ENCODE measurements at regions not wholly inside any gene's neighbourhood (a gene's known extent, or its start where the extent isn't known, plus 50 kb on each side); places are given as distances from the start of the nearest gene placed in this dataset.
"Not testable (repeated sequence)": the region's sequence is repeated elsewhere in the genome, so short reads cannot be mapped to it uniquely, and the experiment has no call there.

- H3K4me3 Mint-ChIP-seq = no peak overlapping the region
- DNase-seq (no peak), ATAC-seq (no peak)
- POLR2A ChIA-PET = no interaction called here
- peaks cover 6% of the 10 kb centered on the region for H3K9me3 Mint-ChIP-seq (ENCODE audit: insufficient read depth)
- CTCF ChIA-PET = no interaction called here
- H3K36me3 Mint-ChIP-seq (ENCODE audit: low read depth) = no peaks in the 10 kb centered on the region
- H3K4me1 Mint-ChIP-seq (ENCODE audit: low read depth) = no peaks in the 10 kb centered on the region
- H3K27ac Mint-ChIP-seq = no peak overlapping the region
- H3K27me3 Mint-ChIP-seq (ENCODE audit: low read depth) = no peaks in the 10 kb centered on the region
These were observed 129.0 kb downstream of the INHBA start for GRCh38 chr7:41573862-41574261.

- Mint-ChIP-seq H3K4me1 (ENCODE audit: low read depth) (no peaks in the 10 kb centered on the region), H3K36me3 (ENCODE audit: low read depth) (no peaks in the 10 kb centered on the region), H3K4me3 (no peak overlapping the region), H3K9me3 (ENCODE audit: insufficient read depth) (peaks cover 6% of the 10 kb centered on the region), H3K27ac (no peak overlapping the region), H3K27me3 (ENCODE audit: low read depth) (no peaks in the 10 kb centered on the region)
- ATAC-seq = no peak
- POLR2A ChIA-PET = no interaction called here
- DNase-seq = no peak
- CTCF ChIA-PET = no interaction called here
These were observed 129.4 kb downstream of the INHBA start for GRCh38 chr7:41573443-41573842.

GRCh38 chr7:41573015-41573414 is 129.9 kb downstream of the INHBA start:
- ChIA-PET POLR2A (no interaction called here), CTCF (no interaction called here)
- Mint-ChIP-seq H3K27ac (no peak overlapping the region), H3K9me3 (ENCODE audit: insufficient read depth) (peaks cover 6% of the 10 kb centered on the region), H3K4me3 (no peak overlapping the region), H3K27me3 (ENCODE audit: low read depth) (no peaks in the 10 kb centered on the region), H3K4me1 (ENCODE audit: low read depth) (no peaks in the 10 kb centered on the region), H3K36me3 (ENCODE audit: low read depth) (no peaks in the 10 kb centered on the region)
- DNase-seq = no peak
- no peak for ATAC-seq

GRCh38 chr7:41571573-41571972 is 131.3 kb downstream of the INHBA start:
- DNase-seq (no peak), ATAC-seq (no peak)
- no peak overlapping the region for H3K27ac Mint-ChIP-seq
- H3K4me3 Mint-ChIP-seq = no peak overlapping the region
- H3K9me3 Mint-ChIP-seq (ENCODE audit: insufficient read depth) = peaks cover 5% of the 10 kb centered on the region
- H3K27me3 Mint-ChIP-seq (ENCODE audit: low read depth) = no peaks in the 10 kb centered on the region
- POLR2A ChIA-PET = no interaction called here
- CTCF ChIA-PET = no interaction called here
- H3K36me3 Mint-ChIP-seq (ENCODE audit: low read depth) = no peaks in the 10 kb centered on the region
- peaks cover 1% of the 10 kb centered on the region for H3K4me1 Mint-ChIP-seq (ENCODE audit: low read depth)

GRCh38 chr7:41570766-41571165 is 132.1 kb downstream of the INHBA start:
- DNase-seq (no peak), ATAC-seq (no peak)
- H3K36me3 Mint-ChIP-seq (ENCODE audit: low read depth) = no peaks in the 10 kb centered on the region
- H3K27me3 Mint-ChIP-seq (ENCODE audit: low read depth) = no peaks in the 10 kb centered on the region
- H3K4me3 Mint-ChIP-seq = no peak overlapping the region
- no peak overlapping the region for H3K27ac Mint-ChIP-seq
- no peaks in the 10 kb centered on the region for H3K9me3 Mint-ChIP-seq (ENCODE audit: insufficient read depth)
- POLR2A ChIA-PET = no interaction called here
- H3K4me1 Mint-ChIP-seq (ENCODE audit: low read depth) = peaks cover 1% of the 10 kb centered on the region
- CTCF ChIA-PET = no interaction called here

- peaks cover 1% of the 10 kb centered on the region for H3K4me1 Mint-ChIP-seq (ENCODE audit: low read depth)
- H3K27me3 Mint-ChIP-seq (ENCODE audit: low read depth) = no peaks in the 10 kb centered on the region
- CTCF ChIA-PET = no interaction called here
- no peak overlapping the region for H3K4me3 Mint-ChIP-seq
- H3K36me3 Mint-ChIP-seq (ENCODE audit: low read depth) = no peaks in the 10 kb centered on the region
- DNase-seq (no peak), ATAC-seq (no peak)
- H3K9me3 Mint-ChIP-seq (ENCODE audit: insufficient read depth) = no peaks in the 10 kb centered on the region
- POLR2A ChIA-PET = no interaction called here
- no peak overlapping the region for H3K27ac Mint-ChIP-seq
These were observed 134.8 kb downstream of the INHBA start for GRCh38 chr7:41568135-41568534.

- ChIA-PET CTCF (no interaction called here), POLR2A (no interaction called here)
- H3K27ac Mint-ChIP-seq = no peak overlapping the region
- H3K4me1 Mint-ChIP-seq (ENCODE audit: low read depth) = peaks cover 1% of the 10 kb centered on the region
- DNase-seq = no peak
- H3K27me3 Mint-ChIP-seq (ENCODE audit: low read depth) = no peaks in the 10 kb centered on the region
- no peak overlapping the region for H3K4me3 Mint-ChIP-seq
- no peak for ATAC-seq
- no peaks in the 10 kb centered on the region for H3K9me3 Mint-ChIP-seq (ENCODE audit: insufficient read depth)
- H3K36me3 Mint-ChIP-seq (ENCODE audit: low read depth) = no peaks in the 10 kb centered on the region
These were observed 135.2 kb downstream of the INHBA start for GRCh38 chr7:41567731-41568114.

GRCh38 chr7:41567031-41567730 is 135.7 kb downstream of the INHBA start:
- ChIA-PET POLR2A (no interaction called here), CTCF (no interaction called here)
- no peaks in the 10 kb centered on the region for H3K27me3 Mint-ChIP-seq (ENCODE audit: low read depth)
- ATAC-seq = no peak
- no peak for DNase-seq
- no peaks in the 10 kb centered on the region for H3K9me3 Mint-ChIP-seq (ENCODE audit: insufficient read depth)
- H3K36me3 Mint-ChIP-seq (ENCODE audit: low read depth) = no peaks in the 10 kb centered on the region
- H3K27ac Mint-ChIP-seq = no peak overlapping the region
- H3K4me3 Mint-ChIP-seq = no peak overlapping the region
- peaks cover 1% of the 10 kb centered on the region for H3K4me1 Mint-ChIP-seq (ENCODE audit: low read depth)

GRCh38 chr7:41566581-41566980 is 136.3 kb downstream of the INHBA start:
- Mint-ChIP-seq H3K36me3 (ENCODE audit: low read depth) (no peaks in the 10 kb centered on the region), H3K4me3 (no peak overlapping the region), H3K9me3 (ENCODE audit: insufficient read depth) (no peaks in the 10 kb centered on the region), H3K27me3 (ENCODE audit: low read depth) (no peaks in the 10 kb centered on the region), H3K27ac (no peak overlapping the region), H3K4me1 (ENCODE audit: low read depth) (peaks cover 1% of the 10 kb centered on the region)
- ATAC-seq (no peak), DNase-seq (no peak)
- ChIA-PET CTCF (no interaction called here), POLR2A (no interaction called here)

GRCh38 chr7:41565655-41566054 is 137.2 kb downstream of the INHBA start:
- H3K27ac Mint-ChIP-seq = no peak overlapping the region
- CTCF ChIA-PET = no interaction called here

GRCh38 chr7:41559426-41559825 is 143.5 kb downstream of the INHBA start:
- Mint-ChIP-seq H3K27ac (no peak overlapping the region), H3K9me3 (ENCODE audit: insufficient read depth) (no peaks in the 10 kb centered on the region), H3K27me3 (ENCODE audit: low read depth) (no peaks in the 10 kb centered on the region), H3K36me3 (ENCODE audit: low read depth) (no peaks in the 10 kb centered on the region), H3K4me3 (no peak overlapping the region), H3K4me1 (ENCODE audit: low read depth) (no peaks in the 10 kb centered on the region)
- CTCF ChIA-PET = no interaction called here
- ATAC-seq (no peak), DNase-seq (no peak)
- POLR2A ChIA-PET = no interaction called here

More at GRCh38 chr7:41565655-41566054, 137.2 kb downstream of the INHBA start:
- POLR2A ChIA-PET = no interaction called here
- Mint-ChIP-seq H3K36me3 (ENCODE audit: low read depth) (no peaks in the 10 kb centered on the region), H3K4me3 (no peak overlapping the region), H3K27me3 (ENCODE audit: low read depth) (no peaks in the 10 kb centered on the region), H3K4me1 (ENCODE audit: low read depth) (peaks cover 1% of the 10 kb centered on the region), H3K9me3 (ENCODE audit: insufficient read depth) (no peaks in the 10 kb centered on the region)
- no peak for DNase-seq
- ATAC-seq = no peak

- ATAC-seq (no peak), DNase-seq (no peak)
- ChIA-PET CTCF (no interaction called here), POLR2A (no interaction called here)
- no peak overlapping the region for H3K4me3 Mint-ChIP-seq
- no peaks in the 10 kb centered on the region for H3K9me3 Mint-ChIP-seq (ENCODE audit: insufficient read depth)
- no peak overlapping the region for H3K27ac Mint-ChIP-seq
- no peaks in the 10 kb centered on the region for H3K4me1 Mint-ChIP-seq (ENCODE audit: low read depth)
- H3K27me3 Mint-ChIP-seq (ENCODE audit: low read depth) = no peaks in the 10 kb centered on the region
- no peaks in the 10 kb centered on the region for H3K36me3 Mint-ChIP-seq (ENCODE audit: low read depth)
These were observed 148.4 kb downstream of the INHBA start for GRCh38 chr7:41554481-41554880.

- DNase-seq; H3K4me1 Mint-ChIP-seq (ENCODE audit: low read depth); H3K27me3 Mint-ChIP-seq (ENCODE audit: low read depth); CTCF ChIA-PET; POLR2A ChIA-PET; H3K9me3 Mint-ChIP-seq (ENCODE audit: insufficient read depth); H3K27ac Mint-ChIP-seq; H3K4me3 Mint-ChIP-seq; ATAC-seq; H3K36me3 Mint-ChIP-seq (ENCODE audit: low read depth): not testable (repeated sequence)
These were observed 152.8 kb downstream of the INHBA start for GRCh38 chr7:41550046-41550445.
